K562 (cell line): ENCODE measurements at regions not wholly inside any gene's neighbourhood (a gene's known extent, or its start where the extent isn't known, plus 50 kb on each side); places are given as distances from the start of the nearest gene placed in this dataset.

Source experiments
- ATAC-seq: fragments of 200-7000 bp; cut with Tn5 transposase; 3 replicates; pipeline ENCODE4 v1.9.1; 2020; ENCODE audit warnings: moderate library complexity
- BruUV-seq: library from RNA; stranded (reverse); fragments of 400-500 nt; replicated peaks from 2 replicates; lab custom pipeline; 2021; lab: Mats Ljungman, UMichigan
- CTCF ChIA-PET: fragments of 300-600 bp; formaldehyde crosslinking; extraction: SDS; loops from one replicate; lab custom pipeline; 2021; ENCODE audit warnings: low intra/inter-chr PET ratio; lab: Yijun Ruan, JAX
- POLR2A ChIA-PET: fragments of 300-600, 350-650 bp; sonication (Branson Sonifier 250); formaldehyde crosslinking; extraction: SDS; loops from one replicate; lab custom pipeline; 2021; ENCODE audit warnings: antibody characterized with exemption, inconsistent platforms; lab: Yijun Ruan, JAX
- DNase-seq, 4 experiments: peaks; one replicate each; pipeline versions ENCODE4 v3.0.0 to v3.0.0-alpha.2; 2011 to 2018; ENCODE audit warnings: low spot score in 3 of 4, mixed read lengths in 3 of 4; ENCODE audit errors: extremely low read depth in 1 of 4
- FAIRE-seq: peaks from 2 replicates; lab custom pipeline; 2011; peaks lifted over from hg19 to GRCh38; lab: Jason Lieb, UNC
- H2AFZ ChIP-seq: 2 replicates; pipeline ENCODE4 v1.6.0; 2011; ENCODE audit warnings: low read depth, low read length, control low read depth, inconsistent platforms
- H3K27ac ChIP-seq: fragments of 200-600 bp; 3 replicates; pipeline ENCODE4 v1.8.0; 2011; ENCODE audit warnings: low read depth, mild to moderate bottlenecking, control low read depth, inconsistent platforms, low read length, moderate library complexity, mixed read lengths; ENCODE audit errors: extremely low read depth
- H3K27me3 ChIP-seq, 2 experiments: fragments of 300-600 bp in 1 of 2; 2 replicates in 1 of 2; 3 replicates in 1 of 2; pipeline versions ENCODE4 v1.6.0 to v1.8.0; 2011; ENCODE audit warnings: inconsistent platforms in 2 of 2, low read length in 2 of 2, mild to moderate bottlenecking in 1 of 2, mixed read lengths in 1 of 2, moderate library complexity in 1 of 2; ENCODE audit not compliant: control insufficient read depth in 2 of 2, insufficient read depth in 2 of 2
- H3K36me3 ChIP-seq: fragments of 300-600 bp; 3 replicates; pipeline ENCODE4 v1.8.0; 2011; ENCODE audit warnings: mild to moderate bottlenecking, low read length, inconsistent platforms; ENCODE audit not compliant: control insufficient read depth, insufficient read depth
- H3K4me1 ChIP-seq, 2 experiments: fragments of 200-600 bp in 1 of 2; replicated peaks in 1 of 2; 2 replicates in 1 of 2; 3 replicates in 1 of 2; pipeline versions ENCODE4 v1.5.1 to v1.8.0; 2011; ENCODE audit warnings: inconsistent platforms in 2 of 2, low read length in 2 of 2, mild to moderate bottlenecking in 1 of 2, mixed read lengths in 1 of 2, moderate library complexity in 1 of 2; ENCODE audit not compliant: control insufficient read depth in 2 of 2, insufficient read depth in 2 of 2
- H3K4me2 ChIP-seq: 2 replicates; pipeline ENCODE4 v1.6.1; 2011; ENCODE audit warnings: low read length, control low read depth, inconsistent platforms, mixed read lengths; ENCODE audit not compliant: insufficient read depth
- H3K4me3 ChIP-seq: fragments of 200-600 bp; sonication (generic), shearing (Covaris generic); 2 replicates; pipeline ENCODE4 v1.5.1; 2016; ENCODE audit warnings: control low read depth, inconsistent platforms
- H3K79me2 ChIP-seq: fragments of 200-600 bp; 3 replicates; pipeline ENCODE4 v1.8.0; 2011; ENCODE audit warnings: low read length, inconsistent platforms; ENCODE audit not compliant: control insufficient read depth, insufficient read depth
- H3K9ac ChIP-seq, 2 experiments: 2 replicates each; pipeline versions ENCODE4 v1.6.0 to v1.6.1; 2011; ENCODE audit warnings: low read depth in 2 of 2, low read length in 2 of 2, control low read depth in 1 of 2, inconsistent platforms in 1 of 2, mild to moderate bottlenecking in 1 of 2, mixed read lengths in 1 of 2; ENCODE audit not compliant: insufficient read depth in 1 of 2
- H3K9me1 ChIP-seq: one replicate; pipeline ENCODE4 v1.6.0; 2011; ENCODE audit warnings: inconsistent platforms, mild to moderate bottlenecking, low read length, moderate library complexity; ENCODE audit not compliant: control insufficient read depth, insufficient read depth
- H3K9me3 ChIP-seq: replicated peaks from 2 replicates; pipeline ENCODE4 v1.5.1; 2011; ENCODE audit warnings: low read depth, low read length, inconsistent platforms; ENCODE audit not compliant: control insufficient read depth, insufficient read depth
- H4K20me1 ChIP-seq: replicated peaks from 2 replicates; pipeline ENCODE4 v1.6.1; 2011; ENCODE audit warnings: low read length, inconsistent platforms, mixed read lengths; ENCODE audit not compliant: control insufficient read depth, insufficient read depth
- PHB ChIP-seq: fragments of 250-450 bp; sonication (Bioruptor Pico); IDR thresholded peaks from 2 replicates; pipeline ENCODE4 v1.5.0; 2021
- REST ChIP-seq, 2 experiments: fragments of 450-650 bp; formaldehyde crosslinking in 1 of 2; IDR thresholded peaks; 2 replicates each; pipeline versions ENCODE4 v1.4.0 to v1.6.1; 2014 to 2020; ENCODE audit warnings: mild to moderate bottlenecking in 2 of 2, borderline replicate concordance in 1 of 2, low read depth in 1 of 2
- ZNF589 ChIP-seq: fragments of 200-800 bp; sonication (Bioruptor generic); IDR thresholded peaks from 2 replicates; pipeline ENCODE4 v1.6.1; 2016; ENCODE audit warnings: low read depth, missing genetic modification characterization, missing compliant biosample characterization
- WGBS: fragments of 100-300 bp; shearing (Covaris generic); methylation state at CpG from one replicate; pipeline ENCODE4 v1.1.6; 2016; ENCODE audit warnings: low coverage, mixed read lengths; ENCODE audit not compliant: insufficient coverage; ENCODE audit errors: missing lambda C conversion rate; 5-methylcytosine and 5-hydroxymethylcytosine counted together
- in situ Hi-C: fragments of 300-500 bp; cut with MboI; formaldehyde crosslinking; loops from 4 replicates; pipeline ENCODE4 v1.15.0; 2018; ENCODE audit warnings: inconsistent platforms, mixed read lengths
- intact Hi-C: fragments of 100-400 bp; cut with micrococcal nuclease; formaldehyde crosslinking; loops from 2 replicates; pipeline ENCODE4 v1.14.2; 2022

GRCh38 chr13:53759016-53759415, 730.4 kb downstream of the OLFM4 start:
- H3K9me1 ChIP-seq, result no peaks in the 10 kb centered on the region
- BruUV-seq, result no TSS peak
- FAIRE-seq, result no peak
- POLR2A ChIA-PET, result no interaction called here
- TF ChIP-seq ZNF589 (CRISPR knock-in tag), result no peak
- TF ChIP-seq REST (IDR thresholded peaks at IDR 0.05; ENCODE audit: borderline replicate concordance), result no peak
- TF ChIP-seq REST (CRISPR knock-in tag; IDR thresholded peaks at IDR 0.05; ENCODE audit: low read depth), result no peak
- TF ChIP-seq PHB (CRISPR knock-in tag), result no peak
- TF ChIP-seq, all 486 proteins: peak for 0
- no peaks in the 10 kb centered on the region for H3K36me3 ChIP-seq
- H3K4me3 ChIP-seq, result no peak overlapping the region
- ATAC-seq (no peak), DNase-seq (no peak)
- H3K27ac ChIP-seq, result no peak overlapping the region
- no peaks in the 10 kb centered on the region for H3K9me3 ChIP-seq
- CTCF ChIA-PET, result no interaction called here
- H4K20me1 ChIP-seq, result no peaks in the 10 kb centered on the region
- H3K4me1 ChIP-seq, result no peaks in the 10 kb centered on the region
- H2AFZ ChIP-seq, result no peak overlapping the region
- H3K4me2 ChIP-seq, result no peak overlapping the region
- H3K79me2 ChIP-seq, result no peaks in the 10 kb centered on the region
- in situ Hi-C loops, result no loop called here
- no peak overlapping the region for H3K9ac ChIP-seq
- no peaks in the 10 kb centered on the region for H3K27me3 ChIP-seq
- intact Hi-C loops, result no loop called here
- WGBS, result 0% methylated on average over 1 of the region's 2 CpGs
